Astrocyte (in vitro differentiated cells and primary cell): ENCODE measurements at regions not wholly inside any gene's neighbourhood (a gene's known extent, or its start where the extent isn't known, plus 50 kb on each side); places are given as distances from the start of the nearest gene placed in this dataset. TPM values are rescaled to one million over a fixed set of nuclear protein-coding genes. Genes with fewer than 3 reads are reported as not detected.

Experiments
- DNase-seq: peaks from one replicate; pipeline ENCODE4 v3.0.0-alpha.2; 2010; ENCODE audit warnings: low read depth
- FAIRE-seq: peaks from 2 replicates; lab custom pipeline; 2011; peaks lifted over from hg19 to GRCh38; lab: Jason Lieb, UNC
- H2AFZ ChIP-seq: 2 replicates; pipeline ENCODE4 v1.6.0; 2012; ENCODE audit warnings: low read depth, low read length, inconsistent platforms
- H3K27ac ChIP-seq: 2 replicates; pipeline ENCODE4 v1.5.1; 2011; ENCODE audit warnings: low read depth, low read length, inconsistent platforms
- H3K27me3 ChIP-seq: 2 replicates; pipeline ENCODE4 v1.6.0; 2011; ENCODE audit warnings: low read length, inconsistent platforms; ENCODE audit not compliant: insufficient read depth
- H3K36me3 ChIP-seq: 2 replicates; pipeline ENCODE4 v1.5.1; 2011; ENCODE audit warnings: low read length, inconsistent platforms; ENCODE audit not compliant: insufficient read depth
- H3K4me1 ChIP-seq: 2 replicates; pipeline ENCODE4 v1.5.1; 2011; ENCODE audit warnings: low read length, inconsistent platforms; ENCODE audit not compliant: insufficient read depth
- H3K4me2 ChIP-seq: 2 replicates; pipeline ENCODE4 v1.6.0; 2012; ENCODE audit warnings: low read length, inconsistent platforms
- H3K4me3 ChIP-seq: 2 replicates; pipeline ENCODE4 v1.5.1; 2011; ENCODE audit warnings: low read depth, mild to moderate bottlenecking, low read length, inconsistent platforms; ENCODE audit not compliant: insufficient read depth
- H3K79me2 ChIP-seq: 2 replicates; pipeline ENCODE4 v1.6.0; 2012; ENCODE audit warnings: mild to moderate bottlenecking, low read length, inconsistent platforms; ENCODE audit not compliant: insufficient read depth
- H3K9ac ChIP-seq: 2 replicates; pipeline ENCODE4 v1.6.0; 2012; ENCODE audit warnings: mild to moderate bottlenecking, low read length, inconsistent platforms
- H3K9me3 ChIP-seq: 2 replicates; pipeline ENCODE4 v1.5.1; 2012; ENCODE audit warnings: low read depth, mild to moderate bottlenecking, low read length, inconsistent platforms; ENCODE audit not compliant: insufficient read depth
- H4K20me1 ChIP-seq: 2 replicates; pipeline ENCODE4 v1.6.0; 2012; ENCODE audit warnings: low read length, inconsistent platforms; ENCODE audit not compliant: insufficient read depth
- H3K27ac Mint-ChIP-seq: one replicate; pipeline ENCODE4 v1.8.0; 2021; ENCODE audit warnings: mild to moderate bottlenecking, mixed read lengths; ENCODE audit not compliant: unreplicated experiment
- H3K27me3 Mint-ChIP-seq: one replicate; pipeline ENCODE4 v1.8.0; 2021; ENCODE audit warnings: low read depth, mixed read lengths; ENCODE audit not compliant: unreplicated experiment
- H3K36me3 Mint-ChIP-seq: one replicate; pipeline ENCODE4 v1.8.0; 2021; ENCODE audit warnings: low read depth, mixed read lengths; ENCODE audit not compliant: unreplicated experiment
- H3K4me1 Mint-ChIP-seq: one replicate; pipeline ENCODE4 v1.8.0; 2021; ENCODE audit warnings: low read depth, mixed read lengths; ENCODE audit not compliant: unreplicated experiment
- H3K4me3 Mint-ChIP-seq: one replicate; pipeline ENCODE4 v1.8.0; 2021; ENCODE audit warnings: mild to moderate bottlenecking, moderate library complexity, mixed read lengths; ENCODE audit not compliant: unreplicated experiment
- H3K9me3 Mint-ChIP-seq: one replicate; pipeline ENCODE4 v1.8.0; 2021; ENCODE audit warnings: mild to moderate bottlenecking, mixed read lengths; ENCODE audit not compliant: unreplicated experiment
- EZH2 ChIP-seq: IDR thresholded peaks from 2 replicates; pipeline ENCODE4 v1.6.1; 2012; ENCODE audit warnings: mild to moderate bottlenecking, low read length, inconsistent platforms; ENCODE audit not compliant: insufficient read depth
- microRNA-seq: library from miRNA; unstranded; fragments of <30 nt; microRNA quantifications from one replicate; pipeline ENCODE4 v1.2.0, GENCODE V29; 2020
- TF ChIP-seq, protein P1 (sequence below): IDR thresholded peaks from 2 replicates; pipeline ENCODE4 v1.5.1; 2011; ENCODE audit warnings: low read depth, mild to moderate bottlenecking, inconsistent platforms, low read length, moderate library complexity; ENCODE audit not compliant: insufficient read depth

DNA sequence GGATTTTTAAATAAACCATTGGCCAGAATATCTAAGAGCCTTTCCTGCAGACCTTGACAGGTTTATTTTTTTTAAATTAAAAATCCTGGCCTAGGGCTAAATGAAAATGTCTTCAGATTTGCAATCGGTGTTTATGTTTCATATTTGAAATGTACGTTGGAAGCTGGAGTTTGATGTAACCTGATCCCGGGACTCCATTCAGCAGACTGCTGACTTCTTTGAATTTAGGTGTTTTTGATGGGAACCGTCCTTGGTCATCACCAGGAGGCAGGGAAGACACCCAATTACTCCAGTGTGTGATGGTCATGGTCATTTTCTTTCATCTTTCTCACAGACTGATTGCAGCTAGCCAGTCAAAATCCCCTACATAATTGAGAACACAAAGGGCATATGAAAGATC, 60.1 kb upstream of the BRINP1 start:
- no peaks in the 10 kb centered on the region for H4K20me1 ChIP-seq
- no peak overlapping the region for H3K27ac Mint-ChIP-seq
- no peaks in the 10 kb centered on the region for H3K4me1 ChIP-seq
- H3K36me3 ChIP-seq: no peaks in the 10 kb centered on the region
- FAIRE-seq (no peak), DNase-seq (no peak)
- no peaks in the 10 kb centered on the region for H3K27me3 ChIP-seq
- H3K9ac ChIP-seq: no peak overlapping the region
- no peak overlapping the region for H3K4me2 ChIP-seq
- H3K4me3 ChIP-seq: no peak overlapping the region
- peaks cover 2% of the 10 kb centered on the region for H3K9me3 ChIP-seq
- peaks cover 2% of the 10 kb centered on the region for H3K9me3 Mint-ChIP-seq
- H3K27ac ChIP-seq: no peak overlapping the region
- H3K79me2 ChIP-seq: no peaks in the 10 kb centered on the region
- TF ChIP-seq EZH2: no peak
- TF ChIP-seq, protein P1, sequence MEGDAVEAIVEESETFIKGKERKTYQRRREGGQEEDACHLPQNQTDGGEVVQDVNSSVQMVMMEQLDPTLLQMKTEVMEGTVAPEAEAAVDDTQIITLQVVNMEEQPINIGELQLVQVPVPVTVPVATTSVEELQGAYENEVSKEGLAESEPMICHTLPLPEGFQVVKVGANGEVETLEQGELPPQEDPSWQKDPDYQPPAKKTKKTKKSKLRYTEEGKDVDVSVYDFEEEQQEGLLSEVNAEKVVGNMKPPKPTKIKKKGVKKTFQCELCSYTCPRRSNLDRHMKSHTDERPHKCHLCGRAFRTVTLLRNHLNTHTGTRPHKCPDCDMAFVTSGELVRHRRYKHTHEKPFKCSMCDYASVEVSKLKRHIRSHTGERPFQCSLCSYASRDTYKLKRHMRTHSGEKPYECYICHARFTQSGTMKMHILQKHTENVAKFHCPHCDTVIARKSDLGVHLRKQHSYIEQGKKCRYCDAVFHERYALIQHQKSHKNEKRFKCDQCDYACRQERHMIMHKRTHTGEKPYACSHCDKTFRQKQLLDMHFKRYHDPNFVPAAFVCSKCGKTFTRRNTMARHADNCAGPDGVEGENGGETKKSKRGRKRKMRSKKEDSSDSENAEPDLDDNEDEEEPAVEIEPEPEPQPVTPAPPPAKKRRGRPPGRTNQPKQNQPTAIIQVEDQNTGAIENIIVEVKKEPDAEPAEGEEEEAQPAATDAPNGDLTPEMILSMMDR: no peak
- H2AFZ ChIP-seq: no peak overlapping the region
- no peaks in the 10 kb centered on the region for H3K4me1 Mint-ChIP-seq
- no peaks in the 10 kb centered on the region for H3K36me3 Mint-ChIP-seq
- no peaks in the 10 kb centered on the region for H3K27me3 Mint-ChIP-seq
- no peak overlapping the region for H3K4me3 Mint-ChIP-seq

DNA sequence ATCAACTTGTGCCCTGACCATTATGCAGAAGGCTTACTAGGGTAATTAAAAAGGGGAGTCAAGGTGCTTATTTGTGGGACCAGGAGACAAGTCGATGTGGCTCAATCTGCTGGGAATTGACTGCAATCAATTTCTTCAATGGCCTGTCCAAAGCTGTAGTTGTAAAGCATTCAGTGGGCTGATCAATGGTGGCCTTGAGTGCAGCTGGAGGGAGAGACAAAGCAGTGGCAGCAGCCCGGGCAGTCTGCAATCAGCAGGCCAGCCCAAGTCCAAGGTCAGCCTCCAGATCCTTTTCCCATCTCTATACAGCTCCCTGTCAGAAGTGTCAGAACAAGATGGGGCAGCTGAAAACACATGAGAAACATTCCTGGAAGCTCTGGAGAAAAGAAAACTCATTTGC, 51.0 kb upstream of the BRINP1 start:
- Histone ChIP-seq H4K20me1 (no peaks in the 10 kb centered on the region), H3K27ac (no peak overlapping the region), H3K4me1 (no peaks in the 10 kb centered on the region), H3K27me3 (no peaks in the 10 kb centered on the region), H3K79me2 (no peaks in the 10 kb centered on the region), H3K9me3 (peaks cover 2% of the 10 kb centered on the region), H3K4me2 (no peak overlapping the region), H3K36me3 (no peaks in the 10 kb centered on the region), H2AFZ (no peak overlapping the region), H3K4me3 (no peak overlapping the region), H3K9ac (no peak overlapping the region)
- DNase-seq: no peak
- Mint-ChIP-seq H3K9me3 (no peaks in the 10 kb centered on the region), H3K4me1 (peaks cover 2% of the 10 kb centered on the region), H3K27me3 (peaks cover 3% of the 10 kb centered on the region), H3K27ac (no peak overlapping the region), H3K36me3 (no peaks in the 10 kb centered on the region), H3K4me3 (no peak overlapping the region)
- TF ChIP-seq, protein P1: no peak
- TF ChIP-seq EZH2: no peak
- no peak for FAIRE-seq

Small RNAs in the stretch of these regions (microRNA-seq; reads per million reads assigned to microRNA genes)
- gene MIR147A: not detected
